OCI-LY7 (cell line): ENCODE measurements at regions not wholly inside any gene's neighbourhood (a gene's known extent, or its start where the extent isn't known, plus 50 kb on each side); places are given as distances from the start of the nearest gene placed in this dataset.

ENCODE experiments used
- BruUV-seq: library from RNA; stranded (reverse); fragments of 400-500 nt; replicated peaks from 2 replicates; lab custom pipeline; 2021; lab: Mats Ljungman, UMichigan
- CTCF ChIA-PET: fragments of 300-600 bp; sonication (Branson Sonifier 250); formaldehyde crosslinking; loops from one replicate; lab custom pipeline; 2022; ENCODE audit warnings: antibody characterized with exemption; ENCODE audit not compliant: unreplicated experiment; lab: Charles Lee
- POLR2A ChIA-PET: fragments of 300-600 bp; sonication (Branson Sonifier 250); formaldehyde crosslinking; loops from one replicate; lab custom pipeline; 2022; ENCODE audit warnings: antibody characterized with exemption; lab: Charles Lee
- DNase-seq: peaks from one replicate; pipeline ENCODE4 v3.0.0-alpha.2; 2015; ENCODE audit warnings: low spot score
- H2AFZ ChIP-seq: fragments of 200-600 bp; sonication (generic), shearing (Covaris generic); 2 replicates; pipeline ENCODE4 v1.6.1; 2014; ENCODE audit warnings: mild to moderate bottlenecking, antibody characterized with exemption, low read length, moderate library complexity
- H3K27ac ChIP-seq: fragments of 200-600 bp; sonication (generic); 2 replicates; pipeline ENCODE4 v1.5.1; 2014; ENCODE audit warnings: mixed run types, low read depth, mild to moderate bottlenecking, moderate library complexity, low read length, inconsistent platforms; ENCODE audit not compliant: poor library complexity, severe bottlenecking
- H3K36me3 ChIP-seq: fragments of 200-600 bp; sonication (generic); 2 replicates; pipeline ENCODE4 v1.6.1; 2014; ENCODE audit warnings: mild to moderate bottlenecking, antibody characterized with exemption, low read length, moderate library complexity, mixed read lengths; ENCODE audit not compliant: insufficient read depth
- H3K4me1 ChIP-seq: fragments of 200-600 bp; sonication (generic); 2 replicates; pipeline ENCODE4 v1.5.1; 2014; ENCODE audit warnings: mild to moderate bottlenecking, low read length; ENCODE audit not compliant: insufficient read depth, poor library complexity, severe bottlenecking
- H3K4me2 ChIP-seq: fragments of 200-600 bp; sonication (generic); 2 replicates; pipeline ENCODE4 v1.6.1; 2014; ENCODE audit warnings: mild to moderate bottlenecking, low read length
- H3K4me3 ChIP-seq: fragments of 200-600 bp; sonication (generic); 2 replicates; pipeline ENCODE4 v1.5.1; 2014; ENCODE audit warnings: mild to moderate bottlenecking, low read depth, low read length; ENCODE audit not compliant: poor library complexity, severe bottlenecking
- H3K79me2 ChIP-seq: fragments of 200-600 bp; sonication (generic); 2 replicates; pipeline ENCODE4 v1.6.1; 2016; ENCODE audit warnings: low read depth, mild to moderate bottlenecking, low read length, moderate library complexity, mixed read lengths; ENCODE audit not compliant: insufficient read depth
- H3K9me2 ChIP-seq: fragments of 200-600 bp; sonication (generic); 2 replicates; pipeline ENCODE4 v1.6.1; 2016; ENCODE audit warnings: mild to moderate bottlenecking, low read length, mixed read lengths; ENCODE audit not compliant: insufficient read depth
- H3K9me3 ChIP-seq: fragments of 200-600 bp; sonication (generic); 2 replicates; pipeline ENCODE4 v1.6.1; 2014; ENCODE audit warnings: mild to moderate bottlenecking, mixed run types, low read length, mixed read lengths
- H4K20me1 ChIP-seq: fragments of 200-600 bp; sonication (generic); 2 replicates; pipeline ENCODE4 v1.6.1; 2014; ENCODE audit warnings: mild to moderate bottlenecking, antibody characterized with exemption, low read length, moderate library complexity, mixed read lengths; ENCODE audit not compliant: insufficient read depth
- EZH2phosphoT487 ChIP-seq: fragments of 200-600 bp; sonication (generic); IDR thresholded peaks from 2 replicates; pipeline ENCODE4 v1.6.1; 2018; ENCODE audit warnings: low read depth, borderline replicate concordance, mild to moderate bottlenecking, mixed run types, antibody characterized with exemption, low read length, moderate library complexity, mixed read lengths
- intact Hi-C: fragments of 100-400 bp; cut with micrococcal nuclease; formaldehyde crosslinking; loops from one replicate; pipeline ENCODE4 v1.10.0; 2022; ENCODE audit not compliant: unreplicated experiment
- TF ChIP-seq, protein P1 (sequence below): fragments of 200-600 bp; sonication (generic); conservative IDR thresholded peaks from 2 replicates; pipeline ENCODE4 v1.5.1; 2014; ENCODE audit warnings: mild to moderate bottlenecking, antibody characterized with exemption, low read length, moderate library complexity, mixed read lengths

DNA sequence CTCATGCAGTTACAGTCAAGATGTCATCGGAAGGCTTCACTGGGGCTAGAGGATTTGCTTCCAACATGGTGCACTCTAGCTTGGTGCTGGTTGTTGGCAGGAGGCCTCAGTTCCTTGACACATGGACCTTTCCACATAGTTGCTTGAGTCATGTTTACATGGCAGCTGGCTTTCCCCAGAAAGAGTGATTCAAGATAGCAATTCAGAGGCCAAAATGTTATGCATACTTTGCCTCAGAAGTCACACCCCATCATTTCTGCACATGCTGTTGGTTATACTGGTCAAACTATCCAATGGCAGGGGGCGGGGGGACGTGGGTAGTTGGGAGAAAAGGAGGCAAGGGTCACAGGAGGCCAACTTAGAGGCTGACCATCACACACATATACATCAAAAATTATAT is 58.7 kb downstream of the FOXB1 start:
- BruUV-seq, result no TSS peak

DNA sequence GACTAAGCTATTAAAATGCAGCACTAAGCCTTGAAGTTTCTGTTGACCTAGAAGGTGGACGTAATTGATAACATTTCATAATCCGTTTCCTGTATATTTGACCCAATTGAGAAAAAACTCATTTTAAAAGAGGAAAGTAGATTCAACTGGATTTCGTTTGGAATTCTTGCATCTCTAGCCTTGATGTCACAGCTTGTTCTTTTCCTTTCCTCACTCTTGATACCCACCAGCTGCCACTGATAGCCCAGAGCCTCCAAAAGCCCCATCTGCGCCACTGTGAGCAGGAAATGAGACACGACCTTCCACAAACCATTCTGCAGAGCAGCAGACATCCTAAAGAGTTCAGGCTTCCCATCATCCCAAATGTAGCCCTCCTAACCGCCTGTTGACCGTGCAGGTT is 61.8 kb downstream of the FOXB1 start:
- no peaks in the 10 kb centered on the region for H3K36me3 ChIP-seq
- H2AFZ ChIP-seq, result 0 out of 2 replicates have a peak overlapping the region, but pooled peaks have one; percentile 43
- no TSS peak for BruUV-seq
- no peaks in the 10 kb centered on the region for H3K79me2 ChIP-seq
- no peak for DNase-seq
- H3K9me2 ChIP-seq, result no peaks in the 10 kb centered on the region
- no peak overlapping the region for H3K27ac ChIP-seq
- H3K4me3 ChIP-seq, result no peak overlapping the region
- intact Hi-C loops, result no loop called here
- H3K9me3 ChIP-seq, result peaks cover 17% of the 10 kb centered on the region
- H4K20me1 ChIP-seq, result no peaks in the 10 kb centered on the region
- ChIA-PET POLR2A (no interaction called here), CTCF (no interaction called here)
- TF ChIP-seq, protein P1, sequence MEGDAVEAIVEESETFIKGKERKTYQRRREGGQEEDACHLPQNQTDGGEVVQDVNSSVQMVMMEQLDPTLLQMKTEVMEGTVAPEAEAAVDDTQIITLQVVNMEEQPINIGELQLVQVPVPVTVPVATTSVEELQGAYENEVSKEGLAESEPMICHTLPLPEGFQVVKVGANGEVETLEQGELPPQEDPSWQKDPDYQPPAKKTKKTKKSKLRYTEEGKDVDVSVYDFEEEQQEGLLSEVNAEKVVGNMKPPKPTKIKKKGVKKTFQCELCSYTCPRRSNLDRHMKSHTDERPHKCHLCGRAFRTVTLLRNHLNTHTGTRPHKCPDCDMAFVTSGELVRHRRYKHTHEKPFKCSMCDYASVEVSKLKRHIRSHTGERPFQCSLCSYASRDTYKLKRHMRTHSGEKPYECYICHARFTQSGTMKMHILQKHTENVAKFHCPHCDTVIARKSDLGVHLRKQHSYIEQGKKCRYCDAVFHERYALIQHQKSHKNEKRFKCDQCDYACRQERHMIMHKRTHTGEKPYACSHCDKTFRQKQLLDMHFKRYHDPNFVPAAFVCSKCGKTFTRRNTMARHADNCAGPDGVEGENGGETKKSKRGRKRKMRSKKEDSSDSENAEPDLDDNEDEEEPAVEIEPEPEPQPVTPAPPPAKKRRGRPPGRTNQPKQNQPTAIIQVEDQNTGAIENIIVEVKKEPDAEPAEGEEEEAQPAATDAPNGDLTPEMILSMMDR, result no peak
- TF ChIP-seq EZH2phosphoT487, result no peak
- peak overlapping the region; percentile 56; the same call in 1 of the 2 replicates for H3K4me2 ChIP-seq
- peaks cover 24% of the 10 kb centered on the region for H3K4me1 ChIP-seq

More for the DNA sequence above, 58.7 kb downstream of the FOXB1 start:
- DNase-seq, result no peak
- Histone ChIP-seq H4K20me1 (no peaks in the 10 kb centered on the region), H2AFZ (no peak overlapping the region), H3K9me3 (peaks cover 17% of the 10 kb centered on the region), H3K27ac (no peak overlapping the region), H3K4me2 (no peak overlapping the region), H3K79me2 (no peaks in the 10 kb centered on the region), H3K9me2 (no peaks in the 10 kb centered on the region), H3K36me3 (no peaks in the 10 kb centered on the region), H3K4me3 (no peak overlapping the region), H3K4me1 (peaks cover 23% of the 10 kb centered on the region)
- intact Hi-C loops, result no loop called here
- POLR2A ChIA-PET, result no interaction called here
- CTCF ChIA-PET, result no interaction called here
- no peak for TF ChIP-seq EZH2phosphoT487
- TF ChIP-seq, protein P1, result no peak

DNA sequence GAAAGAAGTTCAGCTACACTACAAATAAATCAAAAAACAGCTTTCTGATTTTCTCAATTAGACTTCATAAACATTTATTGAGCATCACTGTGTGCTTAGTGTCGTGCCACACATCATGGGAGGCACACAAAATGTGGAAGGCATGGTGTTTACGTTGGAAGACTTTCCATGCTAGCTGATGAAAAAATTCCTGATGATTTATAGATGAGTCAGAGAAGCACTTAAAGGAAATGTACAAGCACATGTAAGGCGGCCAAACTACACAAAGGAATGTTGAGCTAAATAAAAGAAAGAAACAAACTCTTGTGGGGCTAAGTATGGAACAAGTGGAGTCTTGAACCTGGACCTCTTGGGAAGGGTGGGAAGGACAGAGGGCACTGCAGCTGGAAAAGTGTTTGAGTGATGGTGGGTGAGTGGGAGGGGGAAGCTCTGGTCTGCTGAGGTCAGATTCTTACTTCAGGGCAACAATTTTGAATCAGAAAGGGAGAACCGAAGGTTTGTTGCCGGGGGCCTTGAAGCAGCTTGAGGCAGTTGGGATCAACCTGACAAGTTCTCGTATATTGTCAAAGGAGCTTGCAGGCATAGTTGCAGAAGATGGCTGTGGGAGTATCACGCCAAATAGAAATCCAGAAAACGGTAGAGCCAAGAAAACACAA is 66.9 kb downstream of the FOXB1 start:
- no peaks in the 10 kb centered on the region for H3K36me3 ChIP-seq
- H3K4me2 ChIP-seq, result no peak overlapping the region
- peaks cover 19% of the 10 kb centered on the region for H3K4me1 ChIP-seq
- no peaks in the 10 kb centered on the region for H3K79me2 ChIP-seq
- no peak overlapping the region for H3K4me3 ChIP-seq
- ChIA-PET POLR2A (interaction anchor here (0.6 kb wide), 2 partner anchors 15 to 1514 kb away, joined by 3 to 6 read pairs; no protein-coding TSS in a partner anchor), CTCF (no interaction called here)
- no peak for DNase-seq
- H3K27ac ChIP-seq, result no peak overlapping the region
- TF ChIP-seq EZH2phosphoT487, result no peak
- BruUV-seq, result no TSS peak
- H4K20me1 ChIP-seq, result no peaks in the 10 kb centered on the region
- H2AFZ ChIP-seq, result no peak overlapping the region
- H3K9me2 ChIP-seq, result no peaks in the 10 kb centered on the region
- intact Hi-C loops, result no loop called here
- no peaks in the 10 kb centered on the region for H3K9me3 ChIP-seq
